ENCODE measurements at regions not wholly inside any gene's neighbourhood (a gene's known extent, or its start where the extent isn't known, plus 50 kb on each side); places are given as distances from the start of the nearest gene placed in this dataset.

DNA sequence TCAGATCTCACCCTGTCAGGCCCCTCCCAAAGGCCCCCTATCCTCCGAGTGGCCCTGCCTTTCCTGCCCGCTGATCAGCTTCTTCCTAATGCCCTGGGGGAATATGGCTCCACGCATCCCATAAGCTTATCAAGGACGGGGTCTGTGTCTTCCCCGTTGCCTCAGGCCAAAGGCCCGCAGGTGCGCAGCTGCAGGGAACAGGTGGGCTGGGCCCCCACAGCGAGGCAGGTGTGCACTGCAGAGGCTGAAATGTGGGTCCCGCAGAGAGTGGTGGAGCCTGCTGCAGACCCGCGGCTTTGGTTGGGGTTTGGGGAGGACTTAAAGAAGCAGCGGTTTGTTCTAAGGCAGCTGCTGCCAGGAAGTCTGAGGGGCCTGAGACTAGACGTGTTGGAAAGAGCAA, 220.8 kb upstream of the TCERG1L start:
- ATAC-seq (replicated peaks) (no peak), DNase-seq (no peak)
- Mint-ChIP-seq H3K4me3 (no peak overlapping the region), H3K36me3 (no peaks in the 10 kb centered on the region), H3K4me1 (no peaks in the 10 kb centered on the region), H3K27ac (no peak overlapping the region), H3K27me3 (peaks cover 0 to 14% of the 10 kb centered on the region in 2 donors), H3K9me3 (peaks cover 0 to 1% of the 10 kb centered on the region in 2 donors)

DNA sequence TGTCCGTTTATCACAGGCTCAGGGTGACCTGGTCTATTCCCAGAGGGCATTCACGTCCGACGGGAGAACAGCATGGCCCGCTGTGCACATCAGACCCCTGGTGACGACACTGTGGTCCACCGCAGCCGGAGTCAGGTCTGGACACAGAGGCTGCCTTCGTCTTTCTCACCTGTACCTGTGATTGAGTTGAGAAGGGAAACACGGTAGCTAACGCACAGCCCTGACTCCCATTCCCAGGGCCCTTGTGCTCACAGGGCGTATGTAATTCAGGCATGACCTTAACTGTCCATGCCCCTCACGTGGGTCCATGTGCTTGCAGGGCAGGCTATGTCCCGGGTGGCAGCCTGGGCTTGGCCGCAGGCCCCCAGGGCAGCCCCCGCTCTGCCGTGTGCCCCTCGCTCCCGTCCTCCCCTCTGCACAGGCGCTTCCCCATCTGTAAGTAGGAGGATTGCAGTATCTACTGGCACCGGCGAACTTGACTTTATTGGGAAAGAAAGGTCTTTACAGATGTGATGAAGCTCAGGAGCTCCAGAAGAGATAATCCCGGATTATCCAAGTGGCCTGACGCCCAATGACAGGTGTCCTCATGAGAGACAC, 221.3 kb upstream of the TCERG1L start:
- Mint-ChIP-seq H3K27me3 (peaks cover 0 to 14% of the 10 kb centered on the region in 2 donors), H3K4me3 (no peak overlapping the region), H3K4me1 (no peaks in the 10 kb centered on the region), H3K9me3 (peaks cover 0 to 1% of the 10 kb centered on the region in 2 donors), H3K27ac (no peak overlapping the region), H3K36me3 (no peaks in the 10 kb centered on the region)
- no peak for DNase-seq
- ATAC-seq (replicated peaks) = no peak

DNA sequence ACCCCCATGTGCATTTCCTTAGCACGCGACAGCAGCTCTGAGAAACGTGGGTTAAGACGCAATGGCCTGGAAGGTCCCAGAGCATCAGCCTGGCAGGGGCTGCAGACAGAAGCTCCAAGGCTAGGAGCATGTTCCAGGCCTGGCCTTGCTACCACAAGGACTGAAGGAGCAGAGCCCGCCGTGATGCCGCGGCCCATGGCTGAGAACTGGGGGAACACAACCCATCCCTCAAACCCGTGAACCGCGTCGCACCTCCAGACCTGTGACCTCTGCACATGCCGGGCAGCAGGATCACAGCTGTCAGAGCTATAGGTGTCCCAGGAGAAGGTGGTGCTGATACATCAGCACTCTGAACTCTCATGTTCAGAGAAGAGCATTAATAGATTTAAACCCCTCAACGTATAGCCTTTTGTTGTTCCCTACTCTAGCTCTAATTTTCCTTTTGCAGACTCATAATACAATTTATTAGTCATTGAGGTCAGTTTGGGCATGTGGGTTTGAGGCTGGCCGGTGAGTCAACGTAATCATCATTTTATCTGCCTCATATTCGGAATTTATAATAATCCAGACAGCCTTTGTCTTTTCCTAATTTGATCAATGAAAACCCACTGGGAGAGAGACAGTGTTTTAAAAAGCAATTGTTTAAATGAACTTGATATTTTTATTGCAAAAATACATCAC, 222.5 kb upstream of the TCERG1L start:
- Mint-ChIP-seq H3K27ac (no peak overlapping the region), H3K4me1 (no peaks in the 10 kb centered on the region), H3K36me3 (no peaks in the 10 kb centered on the region)

DNA sequence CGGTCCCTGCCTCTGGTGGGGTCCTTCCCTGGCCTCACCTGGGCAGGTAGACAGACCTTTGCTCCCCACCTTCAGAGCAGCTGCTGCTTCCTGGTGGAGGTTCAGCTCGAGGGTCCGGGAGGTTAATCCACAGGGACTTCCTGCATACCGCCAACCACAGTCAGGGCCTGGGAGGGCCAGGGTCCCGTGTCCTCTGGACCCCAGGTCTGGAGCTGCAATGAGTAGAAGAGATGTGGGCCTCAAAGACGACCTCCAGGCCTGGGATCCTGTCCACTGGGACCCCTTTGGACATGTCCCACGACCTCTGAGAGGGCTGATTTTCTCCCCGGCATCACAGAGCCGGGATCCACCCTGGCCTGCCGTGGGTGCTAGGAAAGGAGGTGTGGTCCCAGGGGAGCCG, 223.3 kb upstream of the TCERG1L start:
- Mint-ChIP-seq H3K27ac (no peak overlapping the region), H3K9me3 (no peaks in the 10 kb centered on the region), H3K4me3 (no peak overlapping the region), H3K27me3 (peaks cover 5 to 6% of the 10 kb centered on the region in 2 donors), H3K36me3 (no peaks in the 10 kb centered on the region), H3K4me1 (no peaks in the 10 kb centered on the region)
- no peak for DNase-seq
- no peak for ATAC-seq (replicated peaks)

More for the DNA sequence above, 222.5 kb upstream of the TCERG1L start:
- DNase-seq (no peak), ATAC-seq (replicated peaks) (no peak)
- Mint-ChIP-seq H3K4me3 (no peak overlapping the region), H3K27me3 (peaks cover 6% of the 10 kb centered on the region in 2 donors), H3K9me3 (no peaks in the 10 kb centered on the region)

DNA sequence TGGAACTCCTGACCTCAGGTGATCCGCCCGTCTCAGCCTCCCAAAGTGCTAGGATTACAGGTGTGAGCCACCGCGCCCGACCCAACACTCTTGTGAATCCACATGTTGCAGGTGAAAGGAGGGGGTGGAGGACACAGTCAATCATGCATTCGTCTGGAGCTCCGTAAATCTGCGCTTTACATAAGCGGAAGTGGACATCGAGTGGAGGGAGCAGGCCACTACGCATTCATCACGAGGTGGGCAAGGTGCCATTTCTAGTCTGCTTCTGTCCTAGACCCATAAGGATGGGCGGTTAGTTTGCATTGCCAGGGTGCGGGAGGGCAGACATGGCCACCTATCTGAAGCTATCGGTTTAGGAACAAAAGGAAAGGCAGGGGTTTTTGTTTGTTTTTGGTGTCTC, 225.2 kb upstream of the TCERG1L start:
- ATAC-seq (replicated peaks) (no peak), DNase-seq (no peak)
- peaks cover 5 to 6% of the 10 kb centered on the region in 2 donors for H3K27me3 Mint-ChIP-seq
- peaks cover 0 to 9% of the 10 kb centered on the region in 2 donors for H3K9me3 Mint-ChIP-seq
- H3K27ac Mint-ChIP-seq = no peak overlapping the region
- no peak overlapping the region for H3K4me3 Mint-ChIP-seq
- H3K4me1 Mint-ChIP-seq = no peaks in the 10 kb centered on the region
- H3K36me3 Mint-ChIP-seq = no peaks in the 10 kb centered on the region

DNA sequence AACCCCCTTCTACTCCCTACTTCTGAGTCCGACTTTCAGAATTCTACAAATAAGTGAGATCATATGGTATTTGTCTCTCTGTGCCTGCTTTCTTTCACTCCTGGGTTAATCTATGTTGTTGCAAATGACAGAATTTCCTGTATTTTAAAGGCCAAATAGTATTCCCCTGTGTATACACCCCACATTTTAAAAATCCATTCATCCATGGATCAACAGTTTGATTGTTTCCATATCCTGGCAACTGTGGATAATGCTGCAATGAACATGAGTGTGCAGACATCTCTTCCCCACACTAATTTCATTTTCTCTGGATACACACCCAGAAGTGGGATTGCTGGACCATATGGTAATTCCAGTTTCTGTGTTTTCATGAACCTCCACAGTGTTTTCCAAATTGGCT, 225.8 kb upstream of the TCERG1L start:
- ATAC-seq (replicated peaks) (no peak), DNase-seq (no peak)
- peaks cover 0 to 9% of the 10 kb centered on the region in 2 donors for H3K9me3 Mint-ChIP-seq
- no peak overlapping the region for H3K4me3 Mint-ChIP-seq
- H3K27ac Mint-ChIP-seq = no peak overlapping the region
- H3K36me3 Mint-ChIP-seq = no peaks in the 10 kb centered on the region
- peaks cover 5 to 6% of the 10 kb centered on the region in 2 donors for H3K27me3 Mint-ChIP-seq
- H3K4me1 Mint-ChIP-seq = no peaks in the 10 kb centered on the region

DNA sequence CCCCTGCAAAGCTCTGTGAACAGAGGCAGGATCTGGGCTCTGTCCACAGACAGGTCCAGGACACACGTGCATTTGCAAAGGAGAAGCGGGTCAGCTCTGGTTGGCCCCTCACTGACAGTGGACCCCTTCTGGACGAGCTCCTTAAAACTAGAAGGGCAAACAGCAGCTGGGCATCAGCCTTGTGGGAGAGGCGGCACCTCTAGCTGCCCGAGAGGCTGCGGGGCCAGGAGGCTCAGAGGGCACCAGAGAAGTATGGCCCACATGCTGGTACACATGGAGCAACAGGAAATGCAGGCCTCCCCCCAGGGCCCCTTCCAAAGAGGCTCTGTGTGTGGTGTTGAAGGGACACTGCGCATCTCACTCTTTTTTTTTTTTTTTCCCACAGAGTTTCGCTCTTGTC, 233.0 kb upstream of the TCERG1L start:
- no peak for ATAC-seq (replicated peaks)
- Mint-ChIP-seq H3K27ac (no peak overlapping the region), H3K36me3 (no peaks in the 10 kb centered on the region), H3K4me1 (no peaks in the 10 kb centered on the region), H3K9me3 (peaks cover 0 to 9% of the 10 kb centered on the region in 2 donors), H3K4me3 (no peak overlapping the region), H3K27me3 (peaks cover 7 to 18% of the 10 kb centered on the region in 2 donors)
- DNase-seq = no peak

DNA sequence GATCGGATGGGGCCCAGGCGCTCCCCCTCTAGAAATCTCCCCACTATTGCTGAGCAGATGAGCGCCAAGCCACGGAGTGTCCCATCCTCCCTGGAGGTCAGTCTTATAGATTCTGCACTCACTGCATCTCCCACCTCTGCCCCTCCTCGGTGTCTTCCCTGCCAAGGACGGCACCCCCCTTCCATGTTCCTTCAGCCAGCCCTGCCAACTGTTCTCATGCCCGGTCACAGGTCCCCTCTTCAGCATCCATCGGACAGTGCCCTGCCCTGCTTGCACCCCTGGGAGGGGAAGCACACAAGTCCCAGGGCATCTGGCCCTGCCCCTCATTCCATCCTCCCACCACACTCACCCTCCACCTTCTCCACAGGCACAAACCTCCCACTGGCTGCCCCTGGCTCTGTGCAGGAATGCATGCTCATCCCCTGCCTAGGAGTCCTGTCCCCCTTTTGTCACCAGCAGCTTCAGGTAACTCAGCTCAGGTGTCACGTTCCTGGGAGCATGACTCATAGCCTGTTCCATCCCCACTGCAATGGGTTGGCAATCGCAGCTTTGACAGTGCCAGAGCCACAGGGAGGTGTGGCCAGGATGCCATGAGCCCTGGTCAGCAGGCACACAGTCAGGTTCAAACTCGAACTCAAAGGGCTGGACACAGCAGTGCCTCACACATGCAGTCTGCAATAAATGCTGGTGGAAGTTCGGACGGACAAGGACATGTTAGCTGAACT, 234.7 kb upstream of the TCERG1L start:
- H3K27me3 Mint-ChIP-seq = peaks cover 7 to 13% of the 10 kb centered on the region in 2 donors
- DNase-seq (no peak), ATAC-seq (replicated peaks) (no peak)
- H3K36me3 Mint-ChIP-seq = no peaks in the 10 kb centered on the region
- peaks cover 0 to 4% of the 10 kb centered on the region in 2 donors for H3K9me3 Mint-ChIP-seq
- no peaks in the 10 kb centered on the region for H3K4me1 Mint-ChIP-seq
- no peak overlapping the region for H3K4me3 Mint-ChIP-seq
- H3K27ac Mint-ChIP-seq = no peak overlapping the region

DNA sequence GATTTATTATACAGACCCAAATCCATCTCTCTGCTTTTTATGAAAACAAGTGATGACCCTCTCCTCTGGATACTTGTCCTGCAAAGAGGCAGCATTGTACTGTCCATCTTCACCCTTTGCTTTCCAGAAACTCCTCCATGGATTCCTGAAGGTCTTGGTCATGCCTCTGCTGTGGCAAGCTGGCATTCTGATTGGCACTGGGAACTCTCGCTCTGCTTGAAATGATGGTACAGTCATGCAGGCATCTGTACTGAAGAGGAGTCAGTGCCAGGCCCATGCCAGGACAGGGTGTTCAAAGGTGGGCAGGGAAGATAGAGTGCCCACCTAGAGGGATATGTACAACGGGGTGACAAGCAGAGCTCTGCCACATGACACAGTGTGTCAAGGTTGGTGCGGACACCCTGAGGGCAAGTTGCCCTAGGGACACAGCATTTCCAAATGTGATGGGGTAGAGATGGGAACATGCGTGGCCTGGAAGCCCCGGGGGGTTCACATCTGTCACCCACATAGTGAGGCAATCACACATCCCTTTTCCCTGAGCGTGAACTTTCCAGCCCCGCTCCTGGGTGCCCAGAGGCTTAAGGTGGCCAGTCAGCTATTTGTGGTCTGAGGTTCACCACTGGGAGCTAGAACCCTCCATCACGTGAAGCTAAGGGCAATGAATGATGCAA, 235.7 kb upstream of the TCERG1L start:
- H3K27me3 Mint-ChIP-seq = peaks cover 7 to 17% of the 10 kb centered on the region in 2 donors
- ATAC-seq (replicated peaks) (no peak), DNase-seq (no peak)
- no peaks in the 10 kb centered on the region for H3K36me3 Mint-ChIP-seq
- no peaks in the 10 kb centered on the region for H3K4me1 Mint-ChIP-seq
- no peaks in the 10 kb centered on the region for H3K9me3 Mint-ChIP-seq
- no peak overlapping the region for H3K4me3 Mint-ChIP-seq
- H3K27ac Mint-ChIP-seq = no peak overlapping the region

DNA sequence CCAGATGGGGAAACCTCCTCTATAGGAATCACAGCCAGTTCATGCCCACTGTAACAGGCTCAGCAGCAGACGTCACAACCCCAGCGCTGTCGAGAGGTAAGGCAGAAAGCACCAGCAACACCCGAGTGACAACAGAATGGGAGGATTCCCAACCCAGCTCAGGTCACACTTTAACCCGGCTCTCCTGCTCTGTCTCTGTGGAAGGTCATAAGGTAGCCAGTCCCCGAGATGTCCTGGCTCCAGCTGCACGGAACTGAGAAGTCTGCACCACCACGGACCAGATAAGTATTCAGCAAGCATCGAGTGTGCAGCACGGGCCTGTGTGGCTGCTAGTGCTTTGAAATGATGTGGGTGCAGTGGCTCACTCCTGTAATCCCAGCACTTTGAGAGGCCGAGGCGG, 236.7 kb upstream of the TCERG1L start:
- ATAC-seq (replicated peaks) (no peak), DNase-seq (no peak)
- H3K9me3 Mint-ChIP-seq = no peaks in the 10 kb centered on the region
- H3K4me3 Mint-ChIP-seq = no peak overlapping the region
- H3K4me1 Mint-ChIP-seq = no peaks in the 10 kb centered on the region
- H3K27ac Mint-ChIP-seq = no peak overlapping the region
- peaks cover 7 to 9% of the 10 kb centered on the region in 2 donors for H3K27me3 Mint-ChIP-seq
- no peaks in the 10 kb centered on the region for H3K36me3 Mint-ChIP-seq

DNA sequence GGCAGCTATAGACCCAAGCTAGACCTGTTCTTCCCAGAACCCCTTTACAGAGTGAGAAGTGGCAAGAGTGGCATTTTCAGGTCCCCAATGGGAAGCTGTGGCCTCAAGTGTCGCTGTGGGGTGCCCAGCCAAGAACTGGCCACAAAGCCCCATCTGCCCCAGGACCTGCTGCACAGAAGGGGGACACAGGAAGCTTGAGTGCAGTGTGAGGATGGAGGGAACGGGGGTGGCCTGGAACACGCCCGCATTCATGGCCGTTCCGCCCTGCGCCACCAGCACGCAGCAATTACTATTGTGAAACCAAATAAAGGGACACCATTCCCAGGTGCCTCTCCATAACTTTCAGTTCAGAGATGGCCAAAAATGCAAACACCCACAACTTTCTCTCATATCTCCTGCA, 237.6 kb upstream of the TCERG1L start:
- peaks cover 7 to 9% of the 10 kb centered on the region in 2 donors for H3K27me3 Mint-ChIP-seq
- no peak for DNase-seq
- no peaks in the 10 kb centered on the region for H3K4me1 Mint-ChIP-seq
- ATAC-seq (replicated peaks) = no peak
- H3K9me3 Mint-ChIP-seq = no peaks in the 10 kb centered on the region
- no peak overlapping the region for H3K27ac Mint-ChIP-seq
- H3K4me3 Mint-ChIP-seq = no peak overlapping the region
- H3K36me3 Mint-ChIP-seq = no peaks in the 10 kb centered on the region

DNA sequence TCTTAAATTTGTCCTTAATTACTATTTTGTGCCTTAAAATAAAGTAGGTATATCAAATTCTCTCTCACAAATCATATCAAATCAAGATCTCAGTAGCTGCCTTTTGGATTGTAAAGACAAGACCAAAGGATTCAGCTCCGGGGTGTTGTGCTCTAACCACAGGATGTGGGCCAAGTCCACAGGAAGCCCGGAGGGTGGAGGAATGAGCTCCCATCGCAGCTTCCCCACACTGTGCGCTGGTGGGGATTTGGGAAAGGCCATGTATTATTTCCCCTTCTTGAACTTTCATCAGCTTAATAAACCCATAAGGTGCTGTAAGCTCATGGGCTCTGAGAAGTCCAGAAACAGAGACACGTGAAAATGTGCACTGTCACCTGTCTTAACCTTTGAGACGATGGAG, 241.6 kb upstream of the TCERG1L start:
- peaks cover 0 to 1% of the 10 kb centered on the region in 2 donors for H3K9me3 Mint-ChIP-seq
- H3K4me1 Mint-ChIP-seq = no peaks in the 10 kb centered on the region
- no peak overlapping the region for H3K27ac Mint-ChIP-seq
- no peak for ATAC-seq (replicated peaks)
- H3K4me3 Mint-ChIP-seq = no peak overlapping the region
- H3K27me3 Mint-ChIP-seq = peaks cover 0 to 9% of the 10 kb centered on the region in 2 donors
- no peaks in the 10 kb centered on the region for H3K36me3 Mint-ChIP-seq
- DNase-seq = no peak

DNA sequence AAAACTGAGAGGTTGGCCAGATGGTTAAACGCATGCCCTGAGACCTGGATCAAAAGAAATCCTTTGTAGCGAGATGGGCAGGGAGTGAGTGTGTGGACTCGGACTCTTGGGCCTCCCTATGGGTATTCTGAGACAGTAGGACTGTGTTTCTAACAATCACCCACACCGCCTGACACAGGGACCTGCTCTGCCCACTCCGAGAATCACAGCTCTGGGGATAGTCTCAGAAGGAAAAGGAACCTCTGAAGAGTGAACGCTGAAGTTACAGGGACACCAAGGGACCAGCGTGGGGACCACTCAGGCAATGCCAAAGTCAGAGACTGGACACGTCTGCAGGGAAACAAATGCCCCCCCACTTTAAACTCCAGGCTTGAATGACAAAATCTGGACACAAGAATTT, 242.1 kb upstream of the TCERG1L start:
- Mint-ChIP-seq H3K27ac (no peak overlapping the region), H3K4me1 (no peaks in the 10 kb centered on the region), H3K36me3 (no peaks in the 10 kb centered on the region), H3K27me3 (peaks cover 0 to 9% of the 10 kb centered on the region in 2 donors), H3K4me3 (no peak overlapping the region), H3K9me3 (peaks cover 0 to 1% of the 10 kb centered on the region in 2 donors)
- DNase-seq (no peak), ATAC-seq (replicated peaks) (no peak)

DNA sequence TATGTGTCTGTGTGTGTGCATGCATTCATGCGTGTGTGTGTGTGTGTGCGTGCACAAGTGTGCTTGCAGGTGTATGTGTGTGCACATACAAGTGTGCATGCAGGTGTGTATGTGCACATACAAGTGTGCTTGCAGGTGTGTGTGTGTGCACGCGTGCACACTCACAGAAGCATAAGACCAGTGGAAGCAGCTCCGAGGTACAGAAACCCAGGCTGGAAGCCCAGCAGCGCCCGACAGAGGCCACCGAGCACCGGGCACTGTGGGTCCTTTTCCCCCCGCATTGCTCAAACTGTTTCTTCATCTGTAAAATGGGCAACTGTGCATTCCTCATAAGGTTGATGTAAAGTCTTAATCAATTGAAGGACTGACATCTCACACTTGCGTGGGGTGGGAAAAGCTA, 243.3 kb upstream of the TCERG1L start:
- Mint-ChIP-seq H3K36me3 (no peaks in the 10 kb centered on the region), H3K4me3 (no peak overlapping the region), H3K27me3 (peaks cover 0 to 18% of the 10 kb centered on the region in 2 donors), H3K27ac (no peak overlapping the region), H3K4me1 (no peaks in the 10 kb centered on the region), H3K9me3 (peaks cover 0 to 1% of the 10 kb centered on the region in 2 donors)
- ATAC-seq (replicated peaks) = no peak
- no peak for DNase-seq
